Breast epithelium (tissue), 4 donors: ENCODE measurements at regions not wholly inside any gene's neighbourhood (a gene's known extent, or its start where the extent isn't known, plus 50 kb on each side); places are given as distances from the start of the nearest gene placed in this dataset.

Source experiments
- DNase-seq, 2 donors: peaks; one replicate each; pipeline ENCODE4 v3.0.0-alpha.2; 2019; ENCODE audit warnings: low spot score in 2 of 2
- H3K27ac ChIP-seq, 2 donors: fragments of 200-600 bp; sonication (generic) in 1 of 2; one replicate each; pipeline ENCODE4 v1.5.1; 2016 to 2019; ENCODE audit warnings: mild to moderate bottlenecking in 1 of 2
- H3K27me3 ChIP-seq, 2 donors: fragments of 200-600 bp; sonication (generic) in 1 of 2; one replicate each; pipeline versions ENCODE4 v1.5.1 to v1.6.0; 2017 to 2019; ENCODE audit warnings: control low read depth in 1 of 2, mild to moderate bottlenecking in 1 of 2
- H3K36me3 ChIP-seq: fragments of 200-600 bp; one replicate; pipeline ENCODE4 v1.5.1; 2019
- H3K4me1 ChIP-seq, 2 donors: fragments of 200-600 bp; sonication (generic); one replicate each; pipeline ENCODE4 v1.5.1; 2016 to 2019; ENCODE audit warnings: control low read depth in 1 of 2
- H3K4me3 ChIP-seq, 3 donors: fragments of 200-600 bp; sonication (generic); 1 replicate in 2 of 3; 2 replicates in 1 of 3; pipeline ENCODE4 v1.5.1; 2016 to 2019; ENCODE audit warnings: mild to moderate bottlenecking in 3 of 3, moderate library complexity in 2 of 3
- H3K9me3 ChIP-seq, 2 donors: fragments of 200-600 bp; sonication (generic) in 1 of 2; one replicate each; pipeline ENCODE4 v1.5.1; 2016 to 2019; ENCODE audit warnings: control low read depth in 1 of 2
- POLR2A ChIP-seq: fragments of 450-650 bp; IDR thresholded peaks from one replicate; pipeline ENCODE4 v1.6.1; 2016; ENCODE audit warnings: antibody characterized with exemption, mild to moderate bottlenecking, moderate library complexity
- POLR2AphosphoS5 ChIP-seq, 3 donors: sonication (generic); formaldehyde crosslinking; IDR thresholded peaks; one replicate each; pipeline ENCODE4 v1.6.1; 2017; ENCODE audit warnings: antibody characterized with exemption in 3 of 3
- intact Hi-C: fragments of 100-400 bp; cut with DNase I; formaldehyde crosslinking; loops from one replicate; pipeline ENCODE4 v1.15.1; 2023; ENCODE audit warnings: low total_unique reads
- TF ChIP-seq, protein P1 (sequence below), 3 donors: fragments of 450-650 bp; IDR thresholded peaks; one replicate each; pipeline ENCODE4 v1.5.1; 2016 to 2017; ENCODE audit warnings: antibody characterized with exemption in 3 of 3, mild to moderate bottlenecking in 3 of 3, moderate library complexity in 3 of 3

DNA sequence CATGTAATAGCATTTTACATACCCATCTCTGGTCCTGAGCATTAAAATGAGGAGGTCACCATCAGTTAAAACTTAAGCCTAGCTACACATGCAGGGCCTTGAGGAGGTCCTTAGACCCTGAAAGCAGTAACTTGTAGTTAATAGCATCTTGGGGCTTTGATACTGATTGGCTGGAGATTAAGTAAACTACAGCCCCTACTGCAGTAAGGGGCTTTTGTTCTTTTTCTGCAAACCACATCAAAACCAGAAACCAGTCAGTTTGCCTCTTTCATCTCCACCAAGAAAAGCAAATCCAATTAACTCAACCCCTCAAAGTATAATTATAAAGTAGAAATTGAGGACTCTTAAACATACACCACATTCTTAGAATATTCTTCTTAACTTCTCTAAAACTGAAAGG, 622.7 kb downstream of the ZPLD1 start:
- TF ChIP-seq POLR2A (no peak), POLR2AphosphoS5 (IDR thresholded peaks at IDR 0.05) (no peak)
- TF ChIP-seq, protein P1, sequence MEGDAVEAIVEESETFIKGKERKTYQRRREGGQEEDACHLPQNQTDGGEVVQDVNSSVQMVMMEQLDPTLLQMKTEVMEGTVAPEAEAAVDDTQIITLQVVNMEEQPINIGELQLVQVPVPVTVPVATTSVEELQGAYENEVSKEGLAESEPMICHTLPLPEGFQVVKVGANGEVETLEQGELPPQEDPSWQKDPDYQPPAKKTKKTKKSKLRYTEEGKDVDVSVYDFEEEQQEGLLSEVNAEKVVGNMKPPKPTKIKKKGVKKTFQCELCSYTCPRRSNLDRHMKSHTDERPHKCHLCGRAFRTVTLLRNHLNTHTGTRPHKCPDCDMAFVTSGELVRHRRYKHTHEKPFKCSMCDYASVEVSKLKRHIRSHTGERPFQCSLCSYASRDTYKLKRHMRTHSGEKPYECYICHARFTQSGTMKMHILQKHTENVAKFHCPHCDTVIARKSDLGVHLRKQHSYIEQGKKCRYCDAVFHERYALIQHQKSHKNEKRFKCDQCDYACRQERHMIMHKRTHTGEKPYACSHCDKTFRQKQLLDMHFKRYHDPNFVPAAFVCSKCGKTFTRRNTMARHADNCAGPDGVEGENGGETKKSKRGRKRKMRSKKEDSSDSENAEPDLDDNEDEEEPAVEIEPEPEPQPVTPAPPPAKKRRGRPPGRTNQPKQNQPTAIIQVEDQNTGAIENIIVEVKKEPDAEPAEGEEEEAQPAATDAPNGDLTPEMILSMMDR (IDR thresholded peaks at IDR 0.05) = no peak
- no peaks in the 10 kb centered on the region for H3K9me3 ChIP-seq
- H3K27ac ChIP-seq = no peak overlapping the region
- no peaks in the 10 kb centered on the region for H3K4me1 ChIP-seq
- H3K36me3 ChIP-seq = no peaks in the 10 kb centered on the region
- no peaks in the 10 kb centered on the region for H3K27me3 ChIP-seq
- intact Hi-C loops = no loop called here
- no peak overlapping the region for H3K4me3 ChIP-seq
- no peak for DNase-seq

DNA sequence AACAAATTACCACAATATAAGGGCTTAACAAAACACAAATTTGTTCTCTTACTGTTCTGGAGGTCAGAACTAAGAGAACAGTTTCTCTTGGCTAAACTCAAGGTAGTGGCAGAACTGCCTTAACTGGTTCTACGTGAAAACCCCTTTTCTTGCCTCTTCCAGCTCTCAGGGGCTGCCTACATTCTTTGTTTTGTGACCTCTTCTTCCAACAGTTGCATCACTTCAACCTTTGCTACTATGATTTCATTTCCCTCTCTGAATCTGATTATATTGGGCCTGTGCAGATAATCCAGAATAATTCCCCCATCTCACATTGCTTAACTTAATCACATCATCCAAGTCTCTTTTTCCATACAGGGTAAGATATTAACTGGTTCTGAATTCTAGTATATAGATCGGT, 624.6 kb downstream of the ZPLD1 start:
- Histone ChIP-seq H3K4me3 (no peak overlapping the region), H3K9me3 (no peaks in the 10 kb centered on the region)
- intact Hi-C loops = no loop called here

DNA sequence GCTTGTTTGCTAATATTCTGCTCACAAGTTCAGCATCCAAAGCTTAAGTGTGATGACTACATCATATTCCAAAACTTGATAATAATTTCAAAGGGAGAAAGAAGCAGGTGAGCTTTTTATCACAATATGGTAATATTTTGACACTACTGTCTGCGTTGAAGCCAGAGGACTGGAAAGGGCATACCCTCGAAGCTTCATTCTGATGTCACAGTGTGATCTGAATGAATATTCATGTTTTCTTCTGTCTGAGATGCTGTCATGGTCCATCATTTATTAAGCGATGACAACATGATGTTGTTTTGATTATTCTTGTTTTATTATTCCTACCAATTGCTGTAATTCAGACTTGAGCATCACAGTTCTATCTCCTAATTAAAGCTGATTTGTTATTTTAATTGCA, 625.4 kb downstream of the ZPLD1 start:
- no peak for DNase-seq
- Histone ChIP-seq H3K27me3 (no peaks in the 10 kb centered on the region), H3K9me3 (no peaks in the 10 kb centered on the region), H3K27ac (no peak overlapping the region), H3K4me1 (no peaks in the 10 kb centered on the region), H3K4me3 (no peak overlapping the region), H3K36me3 (no peaks in the 10 kb centered on the region)
- TF ChIP-seq POLR2A (no peak), POLR2AphosphoS5 (IDR thresholded peaks at IDR 0.05) (no peak)
- TF ChIP-seq, protein P1 (IDR thresholded peaks at IDR 0.05) = no peak
- intact Hi-C loops = no loop called here

More for the DNA sequence above, 624.6 kb downstream of the ZPLD1 start:
- no peaks in the 10 kb centered on the region for H3K27me3 ChIP-seq
- TF ChIP-seq, protein P1 (IDR thresholded peaks at IDR 0.05) = no peak
- TF ChIP-seq POLR2AphosphoS5 (IDR thresholded peaks at IDR 0.05) = no peak
- no peak for TF ChIP-seq POLR2A
- no peaks in the 10 kb centered on the region for H3K4me1 ChIP-seq
- H3K27ac ChIP-seq = no peak overlapping the region
- no peak for DNase-seq
- H3K36me3 ChIP-seq = no peaks in the 10 kb centered on the region

DNA sequence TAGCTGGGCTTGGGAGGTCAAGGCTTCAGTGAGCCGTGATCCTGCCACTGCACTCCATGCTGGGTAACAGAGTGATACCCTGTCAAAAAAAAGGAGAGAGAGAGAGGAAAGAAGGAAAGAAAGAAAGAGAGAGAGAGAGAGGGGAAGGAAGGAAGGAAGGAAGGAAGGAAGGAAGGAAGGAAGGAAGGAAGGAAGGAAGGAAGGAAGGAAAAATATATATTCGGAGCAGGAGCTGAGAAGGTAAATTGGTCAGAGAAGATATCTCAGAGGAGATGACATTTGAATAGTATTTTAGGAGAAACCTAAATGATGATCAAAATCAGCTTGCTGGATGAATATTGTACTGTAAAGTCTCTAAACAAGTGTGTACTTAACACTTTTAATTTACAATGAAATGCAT, 633.1 kb downstream of the ZPLD1 start:
- no peaks in the 10 kb centered on the region for H3K9me3 ChIP-seq
- no peaks in the 10 kb centered on the region for H3K4me1 ChIP-seq
- no peak overlapping the region for H3K27ac ChIP-seq
- intact Hi-C loops = no loop called here
- no peak overlapping the region for H3K4me3 ChIP-seq
- H3K27me3 ChIP-seq = no peaks in the 10 kb centered on the region
- no peaks in the 10 kb centered on the region for H3K36me3 ChIP-seq
- DNase-seq = no peak
- no peak for TF ChIP-seq POLR2A
- TF ChIP-seq, protein P1 (IDR thresholded peaks at IDR 0.05) = no peak
- TF ChIP-seq POLR2AphosphoS5 (IDR thresholded peaks at IDR 0.05) = no peak

DNA sequence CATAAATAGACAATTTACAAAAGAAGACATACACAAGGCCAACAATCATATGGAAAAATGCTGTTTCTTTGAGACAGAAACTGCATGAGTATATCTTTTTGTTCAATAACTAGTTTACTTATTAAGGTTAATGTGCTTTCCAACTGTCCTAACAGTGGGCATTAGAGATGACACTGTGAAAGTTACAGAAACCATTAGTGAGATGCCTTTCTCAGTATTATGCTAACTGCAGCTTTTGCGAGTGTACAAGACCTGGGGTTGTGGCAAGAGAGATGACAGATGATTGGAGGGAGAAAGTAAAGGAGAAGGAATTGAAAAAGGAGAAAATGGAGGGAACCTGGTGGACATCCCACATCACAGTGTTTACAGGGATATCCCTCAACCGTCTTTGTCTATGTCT, 640.5 kb downstream of the ZPLD1 start:
- intact Hi-C loops = no loop called here
- H3K4me1 ChIP-seq = no peaks in the 10 kb centered on the region
- no peak for DNase-seq
- H3K9me3 ChIP-seq = no peaks in the 10 kb centered on the region
- H3K27ac ChIP-seq = no peak overlapping the region
- TF ChIP-seq POLR2A = no peak
- TF ChIP-seq POLR2AphosphoS5 (IDR thresholded peaks at IDR 0.05) = no peak
- TF ChIP-seq, protein P1 (IDR thresholded peaks at IDR 0.05) = no peak
- no peak overlapping the region for H3K4me3 ChIP-seq
- H3K27me3 ChIP-seq = no peaks in the 10 kb centered on the region
- H3K36me3 ChIP-seq = no peaks in the 10 kb centered on the region
